Activated naive CD8-positive, alpha-beta T cell treated with anti-CD3 and anti-CD28 coated beads, Interleukin-2, amount 10 ng/mL, durations not matched to agents 7 days and 5 days (primary cell): ENCODE measurements at regions not wholly inside any gene's neighbourhood (a gene's known extent, or its start where the extent isn't known, plus 50 kb on each side); places are given as distances from the start of the nearest gene placed in this dataset.
"Not testable (repeated sequence)": the region's sequence is repeated elsewhere in the genome, so short reads cannot be mapped to it uniquely, and the experiment has no call there.

ENCODE experiments used
- ATAC-seq: fragments of 150-1000 bp; cut with Tn5 transposase; one replicate; pipeline ENCODE4 v1.10.0; 2021; ENCODE audit warnings: low read depth, moderate library complexity
- POLR2A ChIA-PET: fragments of 350-600 bp; sonication (Branson Sonifier 250); formaldehyde crosslinking; loops from one replicate; lab custom pipeline; 2021; ENCODE audit warnings: antibody characterized with exemption; lab: Charles Lee
- DNase-seq: peaks from one replicate; pipeline ENCODE4 v3.0.0; 2021
- H3K27ac Mint-ChIP-seq: one replicate; pipeline ENCODE4 v1.8.0; 2022; ENCODE audit warnings: mild to moderate bottlenecking, mixed read lengths
- H3K27me3 Mint-ChIP-seq: one replicate; pipeline ENCODE4 v1.8.0; 2022; ENCODE audit warnings: mild to moderate bottlenecking, moderate library complexity, mixed read lengths
- H3K36me3 Mint-ChIP-seq: one replicate; pipeline ENCODE4 v1.8.0; 2021; ENCODE audit warnings: mild to moderate bottlenecking, mixed read lengths
- H3K4me1 Mint-ChIP-seq: one replicate; pipeline ENCODE4 v1.8.0; 2021; ENCODE audit warnings: mixed read lengths
- H3K4me3 Mint-ChIP-seq: one replicate; pipeline ENCODE4 v1.8.0; 2022; ENCODE audit warnings: mild to moderate bottlenecking, moderate library complexity, mixed read lengths
- H3K9me3 Mint-ChIP-seq: one replicate; pipeline ENCODE4 v1.8.0; 2021; ENCODE audit warnings: mixed read lengths

DNA sequence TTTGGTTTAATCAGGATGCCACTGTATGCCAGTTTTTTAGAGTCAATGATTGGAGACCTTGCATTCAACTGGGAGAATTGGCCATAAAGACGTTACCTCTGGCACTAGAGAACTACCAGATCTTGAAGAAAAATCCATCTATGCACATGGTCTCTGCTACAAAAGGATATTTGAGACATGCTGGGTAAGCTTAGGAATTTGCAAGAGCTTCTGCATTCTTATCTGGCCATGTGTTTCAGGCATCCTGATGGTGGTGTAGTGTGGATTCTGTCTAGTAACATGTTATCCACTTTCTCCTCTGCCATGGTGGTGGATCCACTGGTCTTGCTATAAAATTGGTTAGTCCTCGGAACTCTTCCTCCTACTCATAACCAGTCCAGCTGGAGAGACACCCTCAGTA, 185.3 kb upstream of the WDFY3 start:
- no peaks in the 10 kb centered on the region for H3K4me1 Mint-ChIP-seq
- H3K27ac Mint-ChIP-seq: no peak overlapping the region
- ATAC-seq (no peak), DNase-seq (no peak)
- no peak overlapping the region for H3K4me3 Mint-ChIP-seq
- H3K27me3 Mint-ChIP-seq: no peaks in the 10 kb centered on the region
- no peaks in the 10 kb centered on the region for H3K36me3 Mint-ChIP-seq
- no peaks in the 10 kb centered on the region for H3K9me3 Mint-ChIP-seq
- POLR2A ChIA-PET: no interaction called here

DNA sequence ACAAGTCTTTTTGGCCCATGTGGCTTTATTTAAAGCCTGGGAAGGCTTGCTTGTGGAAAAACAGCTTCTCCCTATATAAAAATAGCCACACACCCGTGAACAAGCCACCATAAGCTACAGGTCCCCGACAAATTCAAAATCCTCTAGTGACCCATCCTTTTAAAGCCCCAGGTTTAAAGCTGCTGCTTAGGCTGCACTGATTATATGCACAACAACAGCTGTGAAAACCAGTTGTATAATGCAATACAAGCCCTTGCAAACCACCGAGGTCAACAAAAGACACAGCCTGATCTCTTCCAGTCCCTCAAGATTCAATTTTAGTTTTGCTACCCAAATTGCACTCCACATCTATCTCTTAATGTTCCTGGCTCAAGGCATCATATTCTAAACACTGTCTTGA, 186.0 kb upstream of the WDFY3 start:
- Mint-ChIP-seq H3K27me3 (no peaks in the 10 kb centered on the region), H3K4me3 (no peak overlapping the region), H3K36me3 (no peaks in the 10 kb centered on the region), H3K27ac (no peak overlapping the region), H3K4me1 (no peaks in the 10 kb centered on the region), H3K9me3 (no peaks in the 10 kb centered on the region)
- POLR2A ChIA-PET: no interaction called here
- DNase-seq: no peak
- ATAC-seq: no peak

GRCh38 chr4:85153221-85153620, 186.7 kb upstream of the WDFY3 start:
- Mint-ChIP-seq H3K4me1 (no peaks in the 10 kb centered on the region), H3K36me3 (no peaks in the 10 kb centered on the region), H3K9me3 (no peaks in the 10 kb centered on the region), H3K27me3 (no peaks in the 10 kb centered on the region), H3K4me3 (no peak overlapping the region), H3K27ac (no peak overlapping the region)
- DNase-seq (no peak), ATAC-seq (no peak)
- POLR2A ChIA-PET: no interaction called here

- no peak for DNase-seq
- no peaks in the 10 kb centered on the region for H3K9me3 Mint-ChIP-seq
- no peaks in the 10 kb centered on the region for H3K4me1 Mint-ChIP-seq
- ATAC-seq: no peak
- no peak overlapping the region for H3K4me3 Mint-ChIP-seq
- H3K36me3 Mint-ChIP-seq: no peaks in the 10 kb centered on the region
- H3K27ac Mint-ChIP-seq: no peak overlapping the region
- POLR2A ChIA-PET: no interaction called here
- no peaks in the 10 kb centered on the region for H3K27me3 Mint-ChIP-seq
Observed at GRCh38 chr4:85154591-85154990, 188.1 kb upstream of the WDFY3 start.

DNA sequence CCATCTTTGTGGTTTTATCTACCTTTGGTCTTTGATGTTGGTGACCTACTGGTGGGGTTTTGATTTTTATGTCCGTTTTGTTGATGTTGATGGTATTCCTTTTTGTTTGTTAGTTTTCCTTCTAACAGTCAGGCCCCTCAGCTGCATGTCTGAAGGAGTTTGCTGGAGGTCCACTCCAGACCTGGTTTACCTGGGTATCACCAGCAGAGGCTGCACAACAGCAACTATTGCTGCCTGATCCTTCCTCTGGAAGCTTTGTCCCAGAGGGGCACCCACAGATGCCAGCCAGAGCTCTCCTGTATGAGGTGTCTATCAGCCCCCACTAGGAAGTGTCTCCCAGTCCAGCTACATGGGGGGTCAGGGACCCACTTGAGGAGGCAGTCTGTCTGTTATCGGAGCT, 199.3 kb upstream of the WDFY3 start:
- no peaks in the 10 kb centered on the region for H3K27me3 Mint-ChIP-seq
- H3K9me3 Mint-ChIP-seq: peaks cover 3% of the 10 kb centered on the region
- no peak for ATAC-seq
- H3K4me1 Mint-ChIP-seq: no peaks in the 10 kb centered on the region
- POLR2A ChIA-PET: no interaction called here
- no peaks in the 10 kb centered on the region for H3K36me3 Mint-ChIP-seq
- DNase-seq: no peak
- H3K4me3 Mint-ChIP-seq: no peak overlapping the region
- H3K27ac Mint-ChIP-seq: no peak overlapping the region

- peaks cover 3% of the 10 kb centered on the region for H3K9me3 Mint-ChIP-seq
- no peak overlapping the region for H3K4me3 Mint-ChIP-seq
- H3K27ac Mint-ChIP-seq: no peak overlapping the region
- no peaks in the 10 kb centered on the region for H3K36me3 Mint-ChIP-seq
- ATAC-seq (no peak), DNase-seq (no peak)
- no peaks in the 10 kb centered on the region for H3K27me3 Mint-ChIP-seq
- POLR2A ChIA-PET: no interaction called here
- no peaks in the 10 kb centered on the region for H3K4me1 Mint-ChIP-seq
Observed at GRCh38 chr4:85166318-85166717, 199.8 kb upstream of the WDFY3 start.

GRCh38 chr4:85168234-85168834, 201.8 kb upstream of the WDFY3 start:
- DNase-seq (no peak), ATAC-seq (no peak)
- Mint-ChIP-seq H3K27ac (no peak overlapping the region), H3K4me3 (no peak overlapping the region), H3K27me3 (no peaks in the 10 kb centered on the region), H3K36me3 (no peaks in the 10 kb centered on the region), H3K9me3 (peaks cover 3% of the 10 kb centered on the region), H3K4me1 (no peaks in the 10 kb centered on the region)
- POLR2A ChIA-PET: no interaction called here

- Mint-ChIP-seq H3K4me3 (no peak overlapping the region), H3K27ac (no peak overlapping the region), H3K36me3 (no peaks in the 10 kb centered on the region), H3K9me3 (peaks cover 3% of the 10 kb centered on the region), H3K4me1 (no peaks in the 10 kb centered on the region), H3K27me3 (no peaks in the 10 kb centered on the region)
- ATAC-seq (no peak), DNase-seq (no peak)
- POLR2A ChIA-PET: no interaction called here
Observed at GRCh38 chr4:85170241-85170640, 203.8 kb upstream of the WDFY3 start.

DNA sequence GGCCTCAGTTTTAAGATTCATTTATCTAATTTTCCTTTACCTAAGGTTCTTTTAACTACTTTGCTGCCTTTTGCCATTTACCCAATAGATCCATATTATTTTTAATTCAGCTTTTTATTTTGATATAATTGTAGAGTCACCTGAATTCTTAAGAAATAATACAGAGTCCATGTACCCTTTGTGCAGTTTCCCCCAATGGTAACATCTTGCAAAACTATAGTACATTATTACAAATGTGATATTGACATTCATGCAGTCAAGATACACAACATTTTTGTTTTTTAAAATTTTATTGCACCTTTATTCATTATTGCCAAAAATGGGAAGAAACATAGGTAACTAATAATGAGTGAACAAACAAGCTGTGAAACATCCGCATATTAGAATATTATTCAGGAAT, 208.7 kb upstream of the WDFY3 start:
- Mint-ChIP-seq H3K27me3 (no peaks in the 10 kb centered on the region), H3K4me1 (no peaks in the 10 kb centered on the region), H3K4me3 (no peak overlapping the region), H3K9me3 (no peaks in the 10 kb centered on the region), H3K36me3 (no peaks in the 10 kb centered on the region), H3K27ac (no peak overlapping the region)
- ATAC-seq (no peak), DNase-seq (no peak)
- POLR2A ChIA-PET: no interaction called here

DNA sequence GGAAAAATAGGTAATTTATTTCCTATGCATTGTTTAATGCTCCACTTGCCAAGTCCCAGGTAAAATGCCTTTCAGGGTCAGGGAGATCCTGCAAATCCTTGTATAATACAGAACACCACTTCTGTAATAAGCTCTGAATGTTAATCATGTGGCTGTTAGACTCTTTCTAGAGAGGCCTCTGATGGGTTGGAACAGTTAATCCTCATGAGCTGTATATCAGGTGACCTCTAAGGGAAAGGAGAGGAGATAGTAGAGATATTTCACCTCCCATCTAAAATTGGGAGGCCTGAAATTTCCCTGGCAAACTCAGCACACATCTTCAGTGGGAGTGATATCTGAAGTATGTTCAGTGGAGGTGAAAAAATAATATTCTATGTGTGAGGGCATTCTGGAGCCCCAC, 210.6 kb upstream of the WDFY3 start:
- DNase-seq: no peak
- H3K9me3 Mint-ChIP-seq: no peaks in the 10 kb centered on the region
- no peak for ATAC-seq
- no peaks in the 10 kb centered on the region for H3K4me1 Mint-ChIP-seq
- H3K27me3 Mint-ChIP-seq: no peaks in the 10 kb centered on the region
- no peaks in the 10 kb centered on the region for H3K36me3 Mint-ChIP-seq
- no peak overlapping the region for H3K27ac Mint-ChIP-seq
- H3K4me3 Mint-ChIP-seq: no peak overlapping the region
- POLR2A ChIA-PET: no interaction called here

DNA sequence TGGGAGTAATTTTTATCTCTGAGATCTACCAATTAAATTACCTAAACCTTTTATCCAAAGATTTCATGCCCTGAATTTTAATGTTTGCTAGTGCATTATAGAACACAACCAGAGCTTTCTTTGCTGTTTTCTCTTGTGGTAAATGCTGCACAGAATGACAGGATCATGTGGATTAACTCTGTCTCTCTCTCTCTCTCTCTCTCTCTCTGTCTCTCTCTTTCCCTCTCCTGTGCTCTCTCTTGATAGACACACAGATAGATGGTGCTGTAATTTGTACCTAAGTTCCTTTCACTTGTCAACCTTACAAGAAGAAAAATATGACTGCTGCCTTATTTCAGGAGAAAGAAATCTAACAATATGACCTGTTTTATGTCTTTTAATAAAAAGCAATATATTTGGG, 211.2 kb upstream of the WDFY3 start:
- no peak for ATAC-seq
- H3K4me3 Mint-ChIP-seq: no peak overlapping the region
- no peaks in the 10 kb centered on the region for H3K9me3 Mint-ChIP-seq
- no peak for DNase-seq
- H3K36me3 Mint-ChIP-seq: no peaks in the 10 kb centered on the region
- POLR2A ChIA-PET: no interaction called here
- no peak overlapping the region for H3K27ac Mint-ChIP-seq
- H3K27me3 Mint-ChIP-seq: no peaks in the 10 kb centered on the region
- H3K4me1 Mint-ChIP-seq: no peaks in the 10 kb centered on the region

GRCh38 chr4:85180533-85180932, 214.0 kb upstream of the WDFY3 start:
- no peak for ATAC-seq
- Mint-ChIP-seq H3K4me3 (no peak overlapping the region), H3K27me3 (no peaks in the 10 kb centered on the region), H3K9me3 (no peaks in the 10 kb centered on the region), H3K4me1 (no peaks in the 10 kb centered on the region), H3K36me3 (no peaks in the 10 kb centered on the region), H3K27ac (no peak overlapping the region)
- no peak for DNase-seq
- POLR2A ChIA-PET: no interaction called here

- Mint-ChIP-seq H3K4me1 (no peaks in the 10 kb centered on the region), H3K27ac (no peak overlapping the region), H3K4me3 (no peak overlapping the region), H3K36me3 (no peaks in the 10 kb centered on the region), H3K27me3 (no peaks in the 10 kb centered on the region), H3K9me3 (no peaks in the 10 kb centered on the region)
- POLR2A ChIA-PET: no interaction called here
- DNase-seq: no peak
- no peak for ATAC-seq
Observed at GRCh38 chr4:85187106-85187505, 220.6 kb upstream of the WDFY3 start.

DNA sequence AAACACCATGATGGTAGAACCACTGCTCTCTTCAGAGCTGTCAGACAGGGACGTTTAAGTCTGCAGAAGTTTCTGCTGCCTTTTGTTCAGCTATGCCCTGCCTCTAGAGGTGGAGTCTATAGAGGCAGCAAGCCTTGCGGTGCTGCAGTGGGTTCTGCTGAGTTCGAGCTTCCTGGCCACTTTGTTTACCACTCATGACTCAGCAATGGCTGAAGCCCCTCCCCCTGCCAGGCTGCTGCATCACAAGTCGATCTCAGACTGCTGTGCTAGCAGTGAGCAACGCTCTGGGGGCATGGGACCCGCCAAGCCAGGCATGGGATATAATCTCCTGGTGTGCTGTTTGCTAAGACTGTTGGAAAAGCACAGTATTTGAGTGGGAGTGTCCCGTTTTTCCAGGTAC, 229.5 kb upstream of the WDFY3 start:
- H3K4me3 Mint-ChIP-seq, ATAC-seq, POLR2A ChIA-PET, H3K27me3 Mint-ChIP-seq, H3K36me3 Mint-ChIP-seq, H3K4me1 Mint-ChIP-seq, H3K9me3 Mint-ChIP-seq, H3K27ac Mint-ChIP-seq, DNase-seq: not testable (repeated sequence)

DNA sequence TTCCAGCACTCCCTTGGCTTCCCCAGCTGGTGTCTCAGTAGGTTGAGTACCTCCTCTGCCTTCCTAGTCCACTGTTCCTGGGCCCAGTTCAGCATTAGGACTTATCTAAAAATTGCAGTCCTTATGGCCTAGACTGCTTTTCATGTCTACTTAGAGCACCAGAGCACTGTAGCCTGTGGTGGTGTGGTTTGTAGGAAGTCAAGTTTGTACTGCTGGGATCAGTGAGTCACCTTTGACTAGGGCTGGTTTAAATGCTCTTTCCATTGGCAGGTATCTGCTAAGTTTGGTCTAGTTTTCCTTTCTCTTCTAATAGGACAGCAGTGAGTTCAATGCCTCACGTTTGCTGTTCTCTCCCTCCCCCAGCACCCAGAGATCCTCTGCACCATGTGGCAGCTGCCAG, 233.6 kb upstream of the WDFY3 start:
- H3K4me1 Mint-ChIP-seq: no peaks in the 10 kb centered on the region
- H3K9me3 Mint-ChIP-seq: peaks cover 9% of the 10 kb centered on the region
- DNase-seq (no peak), ATAC-seq (no peak)
- no peaks in the 10 kb centered on the region for H3K27me3 Mint-ChIP-seq
- H3K27ac Mint-ChIP-seq: no peak overlapping the region
- POLR2A ChIA-PET: no interaction called here
- H3K4me3 Mint-ChIP-seq: no peak overlapping the region
- H3K36me3 Mint-ChIP-seq: no peaks in the 10 kb centered on the region
